ENCODE measurements at regions not wholly inside any gene's neighbourhood (a gene's known extent, or its start where the extent isn't known, plus 50 kb on each side); places are given as distances from the start of the nearest gene placed in this dataset.
"Not testable (repeated sequence)": the region's sequence is repeated elsewhere in the genome, so short reads cannot be mapped to it uniquely, and the experiment has no call there.

GRCh38 chr3:187536185-187536584 is 134.0 kb downstream of the SST start:
- DNase-seq = no peak

DNA sequence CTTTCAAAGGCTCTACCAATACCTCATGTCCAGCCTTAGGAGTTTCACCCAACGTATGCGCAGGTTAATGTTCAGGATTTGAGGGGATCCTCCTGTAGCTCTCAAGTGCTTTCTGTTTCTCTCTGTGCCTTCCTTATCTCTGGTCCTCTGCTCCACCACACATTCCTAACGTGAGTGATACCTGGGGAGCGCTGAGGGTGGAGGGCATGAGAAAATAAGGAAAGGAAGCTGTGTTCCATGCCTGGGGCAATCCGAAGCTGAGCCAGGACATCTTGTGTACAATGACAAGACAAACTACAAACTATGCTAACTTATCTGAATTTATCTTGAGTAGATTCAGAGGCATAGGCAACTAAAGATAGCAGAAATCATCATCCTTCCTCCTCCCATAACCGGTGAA is 136.4 kb downstream of the SST start:
- DNase-seq = no peak

- no peak for DNase-seq
Measured at GRCh38 chr3:187531831-187532230, 138.4 kb downstream of the SST start.

GRCh38 chr3:187522890-187523289 is 147.3 kb downstream of the SST start:
- DNase-seq = no peak

GRCh38 chr3:187522293-187522692 is 147.9 kb downstream of the SST start:
- no peak for DNase-seq

GRCh38 chr3:187521546-187521945 is 148.6 kb downstream of the SST start:
- DNase-seq = no peak

DNA sequence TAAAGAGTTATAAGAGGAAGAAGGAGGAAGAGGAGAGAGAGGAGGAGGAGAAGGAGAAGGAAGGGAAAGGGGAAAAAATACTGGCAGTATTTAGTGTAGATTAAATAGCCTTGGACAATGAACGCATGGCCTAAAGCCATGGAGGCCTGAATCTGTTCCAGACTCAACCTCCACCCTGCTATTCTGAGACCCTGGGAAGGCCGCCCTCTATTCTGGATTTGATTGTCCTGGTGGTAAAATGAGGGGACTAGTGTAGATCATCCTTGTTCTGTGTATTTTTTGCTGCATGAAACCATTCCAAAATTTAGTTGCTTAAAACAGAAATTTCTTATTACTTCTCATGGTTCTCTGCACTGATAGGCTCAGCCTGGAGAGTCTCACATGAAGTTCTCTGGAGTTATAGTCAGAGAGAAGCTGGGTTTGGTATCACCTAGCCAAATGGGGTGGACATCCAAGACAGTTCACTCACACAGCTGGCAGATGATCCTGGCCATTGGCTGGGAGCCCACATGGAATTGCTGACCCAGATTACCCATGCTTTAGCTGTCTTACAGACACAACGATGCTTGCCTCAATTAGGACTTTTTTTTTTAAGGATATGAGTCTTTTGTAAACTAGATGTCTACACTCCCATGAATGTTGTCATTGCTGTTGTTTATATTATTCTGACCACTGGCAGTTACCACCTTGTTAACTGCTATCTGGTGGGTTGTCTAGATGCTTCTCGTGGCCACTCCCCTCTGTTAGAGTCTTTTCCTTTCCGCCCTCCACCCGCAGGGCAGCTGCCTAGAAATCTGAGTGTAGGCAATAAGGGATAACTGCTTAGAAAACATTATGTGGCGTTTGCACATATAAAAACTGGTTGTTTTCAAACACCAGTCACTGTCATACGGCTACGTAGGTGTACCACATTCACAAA is 149.9 kb downstream of the SST start:
- DNase-seq = peak; percentile 58

DNA sequence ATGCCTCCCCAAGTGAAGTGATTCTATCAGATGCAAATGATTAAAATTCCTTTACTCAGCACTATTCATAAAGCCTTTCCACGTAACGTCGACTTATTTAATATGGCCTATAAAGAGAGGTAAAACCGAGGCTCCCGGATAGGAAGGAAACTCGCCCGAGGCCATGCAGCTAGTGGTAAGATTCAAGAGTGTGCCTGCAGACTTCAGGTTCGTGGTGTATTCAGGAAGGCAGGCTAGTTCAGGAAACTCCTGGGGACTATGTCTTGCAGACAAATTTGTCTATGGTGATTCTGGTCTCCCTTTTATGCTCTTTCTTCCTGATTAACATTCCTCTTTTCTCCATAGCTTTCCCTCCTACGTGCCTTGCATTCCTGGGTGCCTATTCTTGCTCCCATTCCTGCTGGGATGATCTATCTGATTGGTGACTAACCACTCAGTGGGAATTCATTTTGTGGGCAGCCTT is 150.7 kb downstream of the SST start:
- DNase-seq = peak; percentile 88

- DNase-seq = no peak
Measured at GRCh38 chr3:187518616-187519015, 150.4 kb downstream of the RTP4 start.

DNA sequence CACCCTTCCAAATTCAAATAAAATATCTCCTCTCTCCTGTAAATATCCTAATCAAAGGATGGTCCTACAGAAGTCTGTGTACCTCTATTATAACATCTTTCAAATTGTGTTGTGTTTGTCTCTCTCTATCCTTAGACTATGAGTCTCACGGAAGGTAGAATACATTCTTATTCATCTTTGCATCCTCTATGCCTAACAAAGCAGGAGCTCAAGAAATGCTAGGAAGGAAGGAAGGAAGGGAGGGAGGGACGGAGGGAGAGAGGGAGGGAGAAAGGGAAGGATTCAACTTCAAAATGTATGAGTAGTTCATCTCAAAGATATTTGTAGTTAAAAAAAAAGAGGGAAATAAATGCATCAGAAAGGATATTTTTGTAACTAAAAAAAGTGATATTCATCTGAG is 150.0 kb downstream of the RTP4 start:
- DNase-seq = no peak

DNA sequence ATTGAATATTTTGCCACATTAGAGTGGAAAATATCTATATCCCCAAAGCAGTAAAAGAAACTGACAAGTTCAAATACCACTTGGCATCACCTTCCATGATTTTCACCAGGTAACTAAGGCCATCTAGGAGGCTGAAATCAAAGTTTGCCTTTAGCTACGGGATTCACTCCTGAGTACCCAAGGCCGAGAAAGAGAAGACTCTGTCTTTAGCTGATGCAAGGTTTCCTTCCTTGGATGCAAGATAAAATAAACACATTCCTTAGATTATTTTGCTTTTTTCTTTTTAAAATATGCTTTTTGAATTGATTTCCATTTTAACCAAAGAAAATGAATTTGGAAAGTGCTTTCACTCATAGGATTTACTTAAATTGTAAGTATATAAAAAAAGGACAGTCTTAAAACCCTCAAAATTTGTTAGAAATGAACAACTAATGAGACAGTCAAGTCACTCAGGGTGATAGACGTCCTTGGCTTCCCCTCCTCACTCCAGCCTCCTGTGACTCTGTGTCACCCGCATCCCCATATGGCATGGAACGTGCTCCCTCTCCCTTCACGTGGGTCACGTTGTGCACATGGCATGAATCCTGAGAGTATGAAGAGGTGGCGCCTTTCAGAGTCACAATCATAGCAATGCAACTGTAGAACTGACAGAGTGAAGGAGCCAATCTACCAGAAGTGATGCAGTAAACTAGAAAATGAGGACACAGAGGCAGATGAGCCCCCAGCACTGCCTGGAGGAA is 148.4 kb downstream of the RTP4 start:
- no peak for DNase-seq

DNA sequence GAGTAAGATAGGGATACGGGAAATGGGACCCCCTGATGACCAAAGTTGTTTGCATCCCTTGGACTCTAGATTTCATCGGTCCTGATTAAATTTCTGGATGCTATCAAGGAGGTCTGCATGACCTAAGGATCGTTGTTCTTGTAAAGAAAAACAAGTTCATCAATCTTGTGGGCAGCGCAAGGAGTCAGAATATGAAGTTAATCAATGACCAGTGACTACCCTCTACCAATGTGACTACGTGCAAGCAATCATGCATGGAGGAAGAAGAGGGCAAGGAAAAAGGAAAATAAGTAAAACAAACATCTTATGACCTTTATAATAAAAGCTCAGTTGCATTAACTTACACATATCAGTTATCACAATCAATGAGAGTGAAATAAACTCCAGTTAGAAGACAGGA is 139.7 kb downstream of the RTP4 start:
- DNase-seq = no peak

- peak; percentile 63 for DNase-seq
Measured at GRCh38 chr3:187507266-187507665, 139.1 kb downstream of the RTP4 start.

DNA sequence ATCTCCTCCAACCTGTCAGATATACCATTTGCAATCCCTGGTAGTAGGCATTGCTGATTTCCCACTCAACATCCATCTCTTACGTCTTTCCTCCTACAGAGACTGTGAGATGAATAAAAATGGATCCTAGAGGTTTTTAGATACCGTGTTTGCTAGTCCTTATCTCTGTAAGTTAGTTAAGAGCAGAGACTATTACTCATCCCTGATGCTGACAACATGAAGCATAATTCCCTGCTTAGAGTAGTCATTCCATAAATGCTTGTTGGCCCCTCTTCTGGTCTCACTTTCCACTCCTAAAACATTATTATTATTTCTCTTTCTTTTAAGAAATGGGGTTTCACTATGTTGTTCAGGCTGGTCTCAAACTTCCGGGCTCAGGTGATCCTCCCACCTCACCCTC is 136.2 kb downstream of the RTP4 start:
- DNase-seq = peak; percentile 31

GRCh38 chr3:187498211-187498724 is 130.1 kb downstream of the RTP4 start:
- DNase-seq = no peak

DNA sequence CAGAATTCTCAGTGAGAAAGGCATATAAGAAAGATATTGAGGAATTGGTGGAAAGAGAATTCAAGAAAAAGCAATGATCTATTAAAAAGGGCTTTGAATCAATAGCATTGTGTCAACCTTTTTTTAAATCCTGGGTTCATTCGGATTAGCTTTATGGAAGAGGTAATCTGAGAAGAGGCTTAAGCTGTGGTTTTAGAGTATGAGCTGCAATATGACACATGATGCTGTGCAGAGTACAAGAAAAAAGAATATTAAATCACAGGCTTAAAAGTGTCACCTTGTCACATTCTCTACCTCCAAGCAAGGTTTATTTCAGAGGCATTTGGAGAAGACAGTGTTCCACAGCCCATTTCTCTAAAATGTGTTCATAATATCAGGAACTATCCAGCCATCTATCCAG is 128.9 kb downstream of the RTP4 start:
- DNase-seq = no peak

DNA sequence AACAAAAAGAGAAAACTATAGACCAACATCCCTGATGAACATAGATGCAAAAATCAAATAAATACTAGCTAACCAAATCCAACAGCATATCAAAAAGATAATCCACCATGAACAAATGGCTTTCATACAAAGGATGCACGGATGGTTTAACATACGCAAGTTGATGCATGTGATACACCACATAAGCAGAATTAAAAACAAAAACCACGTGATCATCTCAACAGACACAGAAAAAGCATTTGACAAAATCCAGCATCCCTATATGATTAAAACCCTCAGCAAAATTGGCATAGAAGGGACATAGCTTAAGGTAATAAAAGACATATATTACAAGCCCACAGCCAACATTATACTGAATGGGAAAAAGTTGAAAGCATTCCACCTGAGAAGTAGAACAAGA is 125.9 kb downstream of the RTP4 start:
- not testable (repeated sequence) for DNase-seq

DNA sequence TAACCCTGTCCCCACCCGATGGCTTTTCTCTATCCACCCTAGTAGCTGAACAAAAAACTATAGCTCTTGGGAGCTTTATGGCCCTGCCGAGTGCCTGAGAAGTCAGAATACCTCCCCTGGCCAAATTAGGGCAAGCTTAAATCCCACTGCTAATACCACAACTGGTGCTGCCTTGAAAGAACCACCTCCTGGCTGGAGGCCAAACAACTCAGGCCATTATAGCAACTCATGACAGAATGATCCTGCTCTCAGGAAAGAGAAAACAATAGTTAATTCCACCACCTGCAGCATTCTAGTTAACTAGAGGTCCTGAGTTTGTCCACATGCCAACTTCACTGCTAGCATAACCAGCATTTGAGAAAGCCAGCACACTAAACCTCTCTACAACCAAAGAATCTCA is 123.2 kb downstream of the RTP4 start:
- DNase-seq = no peak

DNA sequence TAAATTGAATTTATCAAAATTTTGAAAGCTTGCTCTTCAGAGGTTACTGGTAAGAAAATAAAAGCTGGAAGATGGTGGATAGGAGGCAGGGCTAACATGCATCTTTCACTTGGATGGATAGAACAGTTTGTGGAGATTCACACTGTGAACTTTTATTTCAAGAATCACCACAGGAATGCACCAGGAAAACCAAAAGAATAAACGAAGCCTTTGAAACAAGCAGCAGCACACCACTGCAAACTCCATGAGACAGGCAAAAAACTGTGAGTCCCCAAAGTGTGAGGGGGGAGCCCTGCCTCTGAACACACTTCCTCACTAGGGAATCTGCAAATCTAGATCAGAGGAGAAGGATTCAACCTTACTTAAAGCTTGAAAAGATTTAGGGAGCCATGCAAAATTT is 122.2 kb downstream of the RTP4 start:
- DNase-seq = no peak

GRCh38 chr3:187484547-187485295 is 116.5 kb downstream of the RTP4 start:
- DNase-seq = no peak

DNA sequence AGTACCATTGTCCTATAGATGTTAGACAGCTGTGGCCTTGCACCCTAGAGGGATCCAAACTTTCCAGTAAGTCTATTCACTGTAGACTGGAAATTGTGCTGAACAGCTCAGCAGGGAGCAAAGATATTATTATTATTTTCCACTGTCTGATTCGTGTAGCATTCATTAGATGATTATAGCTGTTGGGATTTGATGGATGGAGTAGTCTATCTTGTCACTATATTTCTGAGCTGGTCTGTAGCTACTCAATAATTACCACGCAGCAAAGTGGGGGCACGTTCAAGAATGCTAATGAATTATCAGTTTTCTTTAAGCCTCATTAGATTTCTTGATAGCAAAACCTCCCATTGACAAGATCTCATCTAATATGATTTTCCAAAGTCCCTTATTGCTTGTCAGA is 113.2 kb downstream of the RTP4 start:
- no peak for DNase-seq

- not testable (repeated sequence) for DNase-seq
Measured at GRCh38 chr3:187475613-187476012, 107.4 kb downstream of the RTP4 start.

DNA sequence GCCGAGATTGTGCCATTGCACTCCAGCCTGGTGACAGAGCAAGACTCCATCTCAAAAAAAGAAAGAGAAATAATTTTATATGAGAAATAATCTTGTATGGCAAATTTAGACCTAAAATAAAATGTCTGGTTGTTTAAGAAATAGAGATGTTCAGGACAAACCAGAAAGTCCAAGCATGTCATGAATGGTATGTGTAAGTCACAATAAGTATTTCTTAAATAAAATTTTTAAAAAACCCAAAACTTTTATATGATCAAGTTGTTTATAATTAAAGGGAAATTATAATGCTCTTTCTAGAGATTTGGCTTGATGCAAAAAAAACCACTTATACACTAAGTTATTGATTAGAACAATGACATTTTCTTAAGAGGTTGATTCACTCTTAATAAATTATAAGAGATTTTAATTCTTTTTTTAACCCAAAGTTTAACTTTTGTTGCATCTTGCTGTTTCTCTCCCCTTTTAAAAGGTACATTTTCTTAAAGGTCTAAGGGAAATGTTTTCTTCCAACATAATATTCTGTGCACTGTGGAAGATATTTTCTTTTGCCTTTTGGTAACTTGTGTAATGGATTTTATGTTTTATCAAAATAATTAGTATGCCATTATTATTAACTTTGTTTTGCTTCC is 105.7 kb downstream of the RTP4 start:
- DNase-seq = no peak

Data from EL (cell line).